ENCODE measurements at regions not wholly inside any gene's neighbourhood (a gene's known extent, or its start where the extent isn't known, plus 50 kb on each side); places are given as distances from the start of the nearest gene placed in this dataset.
"Not testable (repeated sequence)": the region's sequence is repeated elsewhere in the genome, so short reads cannot be mapped to it uniquely, and the experiment has no call there.

DNA sequence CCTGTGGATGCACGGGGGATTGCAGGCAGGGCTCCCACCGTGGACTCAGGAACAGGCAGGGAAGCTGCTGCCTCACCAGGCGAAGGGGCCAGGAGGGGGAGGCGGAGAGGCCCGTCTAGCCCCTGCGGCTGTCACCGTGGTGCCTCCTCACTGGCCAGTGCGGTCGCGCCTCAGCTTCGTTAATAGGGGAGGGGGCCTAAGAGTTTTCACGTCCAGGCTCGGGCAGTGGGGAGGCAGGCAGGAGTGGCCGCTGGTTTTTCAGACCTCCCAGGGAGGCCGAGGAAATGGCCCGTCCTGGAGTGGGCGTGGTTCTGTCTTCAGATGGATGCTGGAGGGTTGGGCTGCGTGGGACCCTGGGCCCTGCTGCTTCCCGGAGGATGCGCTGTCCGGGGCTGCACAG, 91.1 kb upstream of the B3GAT1 start:
- intact Hi-C loops (cut with micrococcal nuclease): no loop called here

GRCh38 chr11:134502153-134502550, 90.1 kb upstream of the B3GAT1 start:
- ATAC-seq (no peak), DNase-seq (no peak)
- intact Hi-C loops (cut with micrococcal nuclease): no loop called here

More for the DNA sequence above, 91.1 kb upstream of the B3GAT1 start:
- ATAC-seq (no peak), DNase-seq (no peak)

GRCh38 chr11:134501406-134502152, 89.5 kb upstream of the B3GAT1 start:
- no peak for DNase-seq
- ATAC-seq: no peak
- intact Hi-C loops (cut with micrococcal nuclease): no loop called here

GRCh38 chr11:134500621-134501020, 88.6 kb upstream of the B3GAT1 start:
- ATAC-seq: no peak
- no peak for DNase-seq
- intact Hi-C loops (cut with micrococcal nuclease): no loop called here

- DNase-seq: no peak
- ATAC-seq: no peak
- intact Hi-C loops (cut with micrococcal nuclease): no loop called here
Measured at GRCh38 chr11:134499990-134500389, 87.9 kb upstream of the B3GAT1 start.

- ATAC-seq: peak; percentile 61
- intact Hi-C loops (cut with micrococcal nuclease): no loop called here
- DNase-seq: peak; percentile 49
Measured at GRCh38 chr11:134498326-134499139, 86.5 kb upstream of the B3GAT1 start.

DNA sequence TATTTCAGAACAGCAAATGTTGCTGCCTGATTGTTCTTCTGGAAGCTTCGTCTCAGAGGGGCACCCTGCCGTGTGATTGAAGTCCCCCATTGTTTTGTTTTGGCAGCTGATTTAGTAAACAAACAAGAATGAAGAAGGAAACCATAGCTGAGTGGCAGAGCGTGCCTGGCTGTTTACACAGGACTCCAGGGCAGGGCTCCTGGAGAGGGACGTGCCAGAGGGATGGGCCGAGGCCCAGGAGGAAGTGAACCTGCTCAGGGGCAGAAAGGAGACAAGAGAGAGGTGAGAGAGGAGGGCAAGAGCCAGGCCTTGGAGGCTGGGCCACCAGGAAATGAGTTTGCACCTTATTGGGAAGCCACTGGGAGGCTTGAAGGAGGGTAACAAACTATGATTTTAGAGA, 85.5 kb upstream of the B3GAT1 start:
- intact Hi-C loops (cut with micrococcal nuclease): no loop called here
- DNase-seq (no peak), ATAC-seq (no peak)

DNA sequence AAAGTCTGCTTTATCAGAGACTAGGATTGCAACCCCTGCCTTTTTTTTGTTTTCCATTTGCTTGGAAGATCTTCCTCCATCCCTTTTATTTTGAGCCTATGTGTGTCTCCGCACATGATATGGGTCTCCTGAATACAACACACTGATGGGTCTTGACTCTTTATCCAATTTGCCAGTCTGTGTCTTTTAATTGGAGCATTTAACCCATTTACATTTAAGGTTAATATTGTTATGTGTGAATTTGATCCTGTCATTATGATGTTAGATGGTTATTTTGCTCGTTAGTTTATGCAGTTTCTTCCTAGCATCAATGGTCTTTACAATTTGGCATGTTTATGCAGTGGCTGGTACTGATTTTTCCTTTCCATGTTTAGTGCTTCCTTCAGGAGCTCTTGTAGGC, 84.0 kb upstream of the B3GAT1 start:
- ATAC-seq; intact Hi-C loops (cut with micrococcal nuclease); DNase-seq: not testable (repeated sequence)

GRCh38 chr11:134494395-134494794, 82.4 kb upstream of the B3GAT1 start:
- intact Hi-C loops (cut with micrococcal nuclease); ATAC-seq; DNase-seq: not testable (repeated sequence)

- DNase-seq; ATAC-seq; intact Hi-C loops (cut with micrococcal nuclease): not testable (repeated sequence)
Measured at GRCh38 chr11:134492411-134492810, 80.4 kb upstream of the B3GAT1 start.

GRCh38 chr11:134489728-134490127, 77.7 kb upstream of the B3GAT1 start:
- no peak for DNase-seq
- intact Hi-C loops (cut with micrococcal nuclease): no loop called here
- no peak for ATAC-seq

GRCh38 chr11:134488913-134489312, 76.9 kb upstream of the B3GAT1 start:
- intact Hi-C loops (cut with micrococcal nuclease): no loop called here
- no peak for ATAC-seq
- no peak for DNase-seq

GRCh38 chr11:134488512-134488911, 76.5 kb upstream of the B3GAT1 start:
- intact Hi-C loops (cut with micrococcal nuclease): no loop called here
- ATAC-seq: no peak
- no peak for DNase-seq

GRCh38 chr11:134487696-134488095, 75.7 kb upstream of the B3GAT1 start:
- intact Hi-C loops (cut with micrococcal nuclease): no loop called here
- DNase-seq (no peak), ATAC-seq (no peak)

- ATAC-seq: no peak
- no peak for DNase-seq
- intact Hi-C loops (cut with micrococcal nuclease): no loop called here
Measured at GRCh38 chr11:134486704-134487103, 74.7 kb upstream of the B3GAT1 start.

GRCh38 chr11:134486106-134486505, 74.1 kb upstream of the B3GAT1 start:
- intact Hi-C loops (cut with micrococcal nuclease): no loop called here
- DNase-seq (no peak), ATAC-seq (no peak)

DNA sequence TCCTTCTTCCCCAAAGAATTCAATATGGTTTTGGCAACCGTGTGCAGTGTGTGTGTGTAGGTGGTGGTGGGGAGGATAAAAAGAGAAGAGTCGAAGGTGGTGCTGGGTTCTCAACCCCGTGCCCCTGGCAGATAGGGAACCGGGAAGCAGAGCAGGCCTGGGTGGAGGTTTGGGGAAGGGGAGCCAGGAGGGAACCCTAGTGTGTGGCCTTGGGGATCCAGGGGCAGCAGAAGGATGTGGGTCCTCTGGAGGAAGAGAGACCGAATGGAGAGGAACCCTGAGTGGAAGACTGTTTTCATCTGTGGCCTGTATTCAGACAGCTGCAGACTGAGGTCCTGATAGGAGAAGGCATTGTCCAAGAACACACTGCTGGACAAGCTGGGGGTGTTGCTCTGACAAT, 73.3 kb upstream of the B3GAT1 start:
- intact Hi-C loops (cut with micrococcal nuclease): no loop called here
- DNase-seq (no peak), ATAC-seq (no peak)

GRCh38 chr11:134483857-134484256, 71.8 kb upstream of the B3GAT1 start:
- ATAC-seq (no peak), DNase-seq (no peak)
- intact Hi-C loops (cut with micrococcal nuclease): no loop called here

GRCh38 chr11:134483291-134483690, 71.2 kb upstream of the B3GAT1 start:
- DNase-seq: no peak
- no peak for ATAC-seq
- intact Hi-C loops (cut with micrococcal nuclease): no loop called here

DNA sequence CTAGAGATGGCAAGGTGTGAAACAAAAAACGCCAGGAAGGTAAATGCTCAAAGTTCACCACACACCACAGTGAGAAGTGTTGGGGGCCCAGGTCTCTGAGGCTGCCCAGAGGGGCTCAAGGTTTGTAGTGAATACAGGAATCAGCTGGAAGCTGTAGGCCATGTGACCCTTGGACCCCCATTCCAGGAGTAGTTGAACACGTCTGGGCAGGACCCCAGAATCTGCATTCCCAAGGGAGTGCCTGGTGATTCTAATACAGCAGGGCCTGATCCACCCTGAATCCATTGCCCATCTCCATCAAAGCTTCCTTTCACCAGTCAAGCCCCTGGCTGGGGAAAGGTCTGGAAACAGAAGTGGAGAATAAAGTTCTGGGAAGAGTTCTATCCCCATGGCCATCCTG, 70.8 kb upstream of the B3GAT1 start:
- intact Hi-C loops (cut with micrococcal nuclease): no loop called here
- ATAC-seq (no peak), DNase-seq (no peak)
